GOT3 (cell line): ENCODE measurements at regions not wholly inside any gene's neighbourhood (a gene's known extent, or its start where the extent isn't known, plus 50 kb on each side); places are given as distances from the start of the nearest gene placed in this dataset.
"Not testable (repeated sequence)": the region's sequence is repeated elsewhere in the genome, so short reads cannot be mapped to it uniquely, and the experiment has no call there.

Experiments used
- DNase-seq: peaks from one replicate; lab custom pipeline; 2025; ENCODE audit warnings: mixed read lengths; lab: John Stamatoyannopoulos, UW

DNA sequence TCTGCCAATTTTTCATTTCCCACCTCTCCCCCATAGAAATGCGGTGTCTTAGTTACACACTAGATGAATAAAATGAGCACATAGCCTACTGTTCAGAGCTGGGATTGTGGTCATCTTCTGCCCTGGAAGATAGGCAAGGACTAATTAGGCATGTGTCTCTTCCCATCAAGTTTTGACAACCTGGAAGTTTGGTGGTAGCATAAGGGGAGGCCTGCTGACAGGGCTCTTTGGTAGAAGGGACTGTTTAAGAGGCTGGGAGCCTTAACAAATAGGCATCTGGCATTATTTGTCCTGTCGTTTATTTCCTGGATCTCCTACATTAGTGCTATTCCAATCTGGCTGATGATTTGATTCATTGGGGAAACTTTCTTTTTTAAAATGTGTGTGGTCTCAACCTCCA is 512.3 kb downstream of the ZNF385D start:
- DNase-seq: no peak

DNA sequence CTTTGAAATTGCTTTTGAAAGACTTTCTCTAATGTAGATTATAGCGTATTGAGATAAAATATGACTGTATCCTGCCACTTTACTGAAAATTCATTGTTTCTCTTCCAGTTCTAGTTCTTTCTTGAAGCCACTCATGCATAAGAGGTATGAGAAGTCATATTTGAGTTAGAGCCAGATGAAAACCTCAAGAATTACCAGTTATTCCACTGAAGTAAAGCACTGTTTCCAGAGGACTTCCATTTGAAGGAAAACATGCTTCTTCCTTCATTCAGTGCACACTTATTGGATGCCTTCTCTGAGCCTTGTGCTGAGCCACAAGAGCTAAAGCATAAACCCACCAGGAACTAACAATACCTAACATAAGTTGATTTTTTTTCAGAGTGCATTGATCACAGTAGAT is 513.4 kb downstream of the ZNF385D start:
- DNase-seq: no peak

DNA sequence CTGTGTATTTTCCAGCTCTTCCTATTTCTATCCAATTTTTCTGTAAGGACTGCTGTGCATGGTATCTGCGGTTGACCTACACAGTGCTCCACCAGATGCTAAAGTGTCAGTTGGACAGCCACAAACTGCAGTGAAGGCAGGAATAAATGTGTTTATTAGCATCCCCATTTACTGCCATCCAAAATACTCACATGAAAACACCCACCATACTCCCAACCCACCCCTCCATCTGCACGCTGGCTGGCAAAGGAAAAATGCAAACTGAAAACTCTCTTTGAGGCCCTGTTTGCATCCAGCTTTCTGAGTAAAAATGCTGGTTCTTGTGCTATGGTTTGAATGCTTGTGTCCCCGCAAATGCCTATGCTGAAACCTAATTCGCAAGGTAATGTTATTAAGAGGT is 515.5 kb downstream of the ZNF385D start:
- DNase-seq: no peak

DNA sequence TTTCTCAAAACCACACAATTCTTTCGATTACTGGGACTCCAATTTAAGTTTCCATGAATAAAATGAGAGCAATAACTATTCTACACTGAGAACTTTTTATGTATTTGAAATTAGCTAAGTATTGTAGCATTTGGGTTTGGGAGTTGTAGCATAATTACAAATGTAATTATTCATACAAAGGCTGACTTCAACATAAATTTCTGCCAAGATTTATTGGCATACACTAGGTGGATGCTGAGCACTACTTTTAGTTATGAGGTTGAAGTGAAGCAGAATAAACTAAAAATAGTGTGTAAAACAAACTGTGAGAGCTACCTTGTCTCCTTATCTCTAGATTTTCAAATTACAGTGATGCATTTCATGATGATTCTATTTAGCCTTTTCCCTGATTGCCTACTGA is 516.1 kb downstream of the ZNF385D start:
- no peak for DNase-seq

DNA sequence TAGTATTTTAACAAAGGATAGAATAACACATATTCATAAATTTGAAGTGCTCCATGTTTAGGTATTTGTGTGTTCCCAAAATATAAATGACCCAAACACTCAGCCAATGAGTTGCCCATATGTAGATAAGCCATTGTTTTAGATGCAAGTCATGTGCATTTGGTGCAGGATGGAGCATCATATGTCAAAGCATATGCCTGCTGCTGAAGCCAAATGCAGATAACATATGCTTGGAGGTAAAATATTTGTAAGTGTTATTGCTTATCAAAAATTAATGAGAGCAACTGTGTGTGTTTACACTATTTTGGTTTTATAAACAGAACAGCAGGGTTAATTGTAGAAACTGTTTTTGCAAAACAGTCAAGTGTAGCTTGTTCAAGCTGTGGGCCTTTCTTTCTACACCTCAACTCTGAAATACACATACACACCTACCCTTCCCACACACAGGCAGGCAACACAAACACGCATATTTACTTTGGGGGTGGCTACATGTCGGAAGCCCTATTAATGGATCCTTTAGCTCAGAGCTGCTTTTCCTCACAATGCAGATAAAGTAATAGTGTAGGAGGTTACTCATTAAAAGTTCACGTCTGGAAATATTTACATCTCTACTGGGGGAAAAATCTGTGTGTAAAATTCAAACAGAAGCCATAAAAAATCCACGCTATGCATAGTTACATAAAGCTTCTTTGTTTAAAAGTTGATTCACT is 521.4 kb downstream of the ZNF385D start:
- DNase-seq: no peak

DNA sequence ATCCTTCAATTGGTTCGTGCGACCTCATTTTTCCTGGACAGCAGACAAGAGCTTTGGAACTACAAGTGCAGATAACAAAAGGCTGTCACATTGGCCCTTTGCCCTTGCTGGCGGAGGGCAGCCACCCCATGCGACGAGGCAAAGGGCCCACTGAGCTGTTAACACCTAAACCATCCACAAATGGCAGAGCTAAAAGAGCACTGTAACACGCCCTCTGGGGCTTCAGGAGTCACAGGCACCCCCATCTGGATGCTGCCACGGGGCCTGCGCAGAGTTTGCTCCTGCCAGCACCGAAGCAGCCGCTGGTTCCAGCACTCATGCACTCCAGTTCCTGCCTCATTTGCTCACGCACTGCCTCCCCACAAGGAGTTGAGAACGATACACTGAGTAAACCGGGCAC is 524.9 kb downstream of the ZNF385D start:
- DNase-seq: no peak

DNA sequence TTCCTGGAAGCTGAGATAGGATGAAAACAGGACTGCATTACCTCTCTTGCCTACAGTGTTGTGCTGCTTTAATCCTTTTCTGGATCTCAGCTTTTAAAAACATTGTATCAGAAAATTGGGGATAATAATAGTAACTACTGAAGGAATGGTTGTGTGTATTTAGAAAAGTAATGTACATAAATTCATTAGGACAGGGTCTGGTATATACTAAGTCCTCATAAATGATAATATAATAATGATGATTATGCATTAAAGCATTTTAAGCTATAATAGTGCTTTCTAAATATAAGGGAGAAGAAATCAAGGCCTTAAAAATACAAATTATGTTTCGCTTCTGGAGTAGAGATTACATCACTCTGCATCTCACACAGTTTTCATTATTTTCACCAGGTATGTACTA is 530.1 kb downstream of the ZNF385D start:
- no peak for DNase-seq

DNA sequence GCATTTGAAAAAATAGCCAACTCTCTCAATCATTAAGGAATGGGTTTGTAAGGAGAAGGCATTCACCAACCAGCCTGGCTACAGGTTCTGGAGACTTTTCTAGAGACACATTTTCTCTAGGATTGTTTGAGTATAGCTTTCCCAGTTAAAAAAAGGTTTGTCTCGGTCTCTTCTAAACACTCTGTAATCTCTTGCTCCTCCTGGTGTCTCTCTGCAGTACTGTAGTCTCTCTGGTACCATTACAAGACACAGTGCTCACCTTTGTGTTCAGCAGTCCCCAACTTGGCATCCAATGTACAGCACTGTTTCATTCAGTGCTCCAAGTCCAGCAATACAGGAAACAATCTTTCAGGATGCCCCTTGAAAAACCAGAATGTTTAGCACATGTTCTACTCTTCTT is 534.4 kb downstream of the ZNF385D start:
- no peak for DNase-seq

DNA sequence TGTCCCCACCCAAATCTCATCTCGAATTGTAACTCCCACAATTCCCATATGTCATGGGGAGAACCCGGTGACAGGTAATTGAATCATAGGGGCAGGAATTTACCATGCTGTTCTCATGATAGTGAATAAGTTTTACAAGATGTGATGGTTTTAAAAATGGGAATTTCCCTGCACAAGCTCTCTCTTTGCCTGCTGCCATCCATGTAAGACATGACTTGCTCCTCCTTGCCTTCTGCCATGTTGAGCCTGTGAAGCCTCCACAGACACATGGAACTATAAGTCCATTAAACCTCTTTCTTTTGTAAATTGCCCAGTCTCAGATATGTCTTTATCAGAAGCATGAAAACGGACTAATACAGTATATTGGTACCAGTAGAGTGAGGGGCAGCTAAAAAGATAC is 546.9 kb downstream of the ZNF385D start:
- not testable (repeated sequence) for DNase-seq

DNA sequence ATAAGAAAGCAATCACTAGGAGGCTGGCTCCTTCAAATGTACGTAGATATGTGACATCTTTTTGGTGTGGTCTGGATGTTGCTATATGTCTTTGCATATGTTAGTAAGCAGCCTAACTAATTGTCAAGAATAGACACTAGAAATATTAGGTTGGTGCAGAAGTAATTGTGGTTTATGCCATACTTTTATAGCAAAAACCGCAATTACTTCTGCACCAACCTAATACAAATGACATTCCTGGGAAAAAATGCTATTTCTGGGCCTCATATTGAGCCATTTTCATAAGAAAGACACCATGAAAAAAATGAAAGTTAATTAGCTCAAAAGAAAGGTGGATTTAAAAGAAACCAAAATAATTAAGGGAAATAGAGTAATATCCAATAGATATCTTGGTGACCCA is 555.8 kb downstream of the ZNF385D start:
- DNase-seq: no peak

DNA sequence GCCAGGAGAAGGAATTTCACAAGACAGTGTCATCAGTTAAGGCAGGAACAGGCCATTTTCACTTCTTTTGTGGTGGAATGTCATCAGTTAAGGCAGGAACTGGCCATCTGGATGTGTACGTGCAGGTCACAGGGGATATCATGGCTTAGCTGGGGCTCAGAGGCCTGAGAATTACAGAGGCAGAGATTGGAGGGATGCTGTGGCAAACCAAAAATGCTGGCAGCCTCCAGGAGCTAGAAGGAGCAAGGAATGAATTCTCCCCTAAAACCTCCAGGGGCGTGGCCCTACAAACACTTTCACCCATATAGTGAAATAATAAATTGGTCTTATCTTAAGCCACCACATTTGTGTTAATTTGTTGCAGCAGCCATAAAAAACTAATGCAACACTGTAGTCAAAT is 557.0 kb downstream of the ZNF385D start:
- not testable (repeated sequence) for DNase-seq

DNA sequence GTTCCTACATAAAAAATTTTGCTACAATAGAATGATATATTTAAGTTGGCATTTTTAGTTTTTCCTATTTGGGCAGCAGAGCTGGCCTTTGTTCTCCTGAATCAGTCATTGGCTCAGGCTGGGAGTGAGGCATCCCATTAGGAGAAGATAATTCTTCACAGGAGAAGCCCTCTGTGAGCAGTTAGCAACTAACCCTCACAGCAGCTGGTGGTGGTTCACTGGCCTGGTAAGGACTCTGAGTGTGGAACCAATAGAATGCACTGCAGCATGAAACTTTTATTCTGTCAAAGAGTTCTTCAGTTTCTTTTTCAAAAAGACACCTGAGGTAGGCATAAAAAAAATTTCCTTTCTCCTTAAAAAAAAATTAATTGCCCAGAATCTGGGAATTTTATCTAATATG is 562.6 kb downstream of the ZNF385D start:
- no peak for DNase-seq

DNA sequence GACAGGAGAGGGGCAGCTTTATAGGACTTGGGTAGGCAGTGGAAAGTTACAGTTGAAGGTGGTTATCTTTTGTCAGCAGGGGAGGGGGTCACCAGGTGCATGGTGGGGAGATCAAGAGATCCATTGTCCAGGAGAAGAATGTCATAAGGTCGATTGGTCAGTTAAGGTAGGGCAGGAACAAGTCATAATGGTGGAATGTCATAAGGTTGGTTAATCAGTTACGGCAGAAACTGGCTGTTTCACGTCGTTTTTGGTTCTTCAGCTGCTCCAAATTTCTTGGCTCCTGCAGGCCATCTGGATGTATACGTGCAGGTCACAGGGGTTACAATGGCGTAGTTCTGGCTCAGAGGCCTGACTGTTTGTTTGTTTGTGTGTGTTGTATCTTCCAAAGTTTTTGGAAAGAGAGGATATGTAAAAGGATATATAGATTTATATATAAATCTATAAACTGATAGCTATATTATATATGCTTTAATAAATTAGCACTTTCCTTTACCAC is 565.1 kb downstream of the ZNF385D start:
- DNase-seq: no peak

DNA sequence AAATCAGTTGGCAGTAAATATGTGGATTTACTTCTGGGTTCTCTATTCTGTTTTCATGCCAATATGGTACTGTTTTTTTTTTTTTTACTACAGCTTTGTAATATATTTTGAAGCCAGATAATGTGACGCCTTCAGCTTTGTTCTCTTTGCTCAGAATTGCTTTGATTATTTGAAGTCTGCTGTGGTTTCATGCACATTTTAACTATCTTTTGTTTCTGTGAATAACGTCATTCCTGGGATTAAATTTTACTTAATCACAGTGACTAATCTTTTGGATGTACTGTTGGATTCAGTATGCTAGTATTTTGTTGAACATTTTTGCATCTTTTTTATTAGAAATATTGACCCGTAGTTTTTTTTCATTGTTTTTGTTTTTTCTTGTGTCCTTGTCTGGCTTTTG is 576.5 kb downstream of the ZNF385D start:
- DNase-seq: no peak

DNA sequence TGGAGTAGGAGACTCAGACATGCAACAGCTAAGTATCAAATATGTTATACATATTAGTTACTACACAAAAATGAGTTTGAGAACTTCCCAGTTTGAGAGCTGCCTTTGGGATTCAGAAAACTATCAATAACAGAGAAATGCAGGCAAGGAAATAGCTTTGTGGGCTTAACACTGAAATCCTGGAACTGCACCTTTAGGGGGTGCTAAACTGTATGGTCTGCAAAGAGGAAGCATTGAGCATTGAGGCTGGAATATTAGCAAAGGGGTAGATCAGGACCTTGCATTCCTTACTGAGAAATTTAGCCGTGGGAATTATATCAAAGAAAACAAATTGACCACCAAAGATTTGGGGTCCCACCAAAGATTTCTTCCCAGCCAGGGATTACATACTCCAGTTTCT is 580.0 kb downstream of the ZNF385D start:
- DNase-seq: no peak

DNA sequence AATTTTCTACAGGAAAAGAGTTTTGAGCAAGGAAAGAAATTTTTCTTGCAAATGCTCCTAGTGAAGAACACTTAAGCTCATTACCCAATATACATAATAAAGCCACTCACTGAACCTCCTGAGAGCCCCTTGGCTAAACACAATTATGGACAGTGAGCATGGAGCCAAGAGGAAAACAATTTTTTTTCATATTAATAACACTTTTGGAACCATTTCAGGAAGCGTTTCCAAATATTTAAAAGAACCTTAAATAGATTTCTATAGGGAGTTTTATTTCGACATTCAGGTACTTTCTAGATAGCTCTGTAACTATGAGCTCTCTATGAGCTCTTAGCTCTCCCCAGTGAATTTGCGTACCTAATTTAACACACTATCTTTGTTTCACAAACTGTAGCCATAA is 581.1 kb downstream of the ZNF385D start:
- DNase-seq: no peak

DNA sequence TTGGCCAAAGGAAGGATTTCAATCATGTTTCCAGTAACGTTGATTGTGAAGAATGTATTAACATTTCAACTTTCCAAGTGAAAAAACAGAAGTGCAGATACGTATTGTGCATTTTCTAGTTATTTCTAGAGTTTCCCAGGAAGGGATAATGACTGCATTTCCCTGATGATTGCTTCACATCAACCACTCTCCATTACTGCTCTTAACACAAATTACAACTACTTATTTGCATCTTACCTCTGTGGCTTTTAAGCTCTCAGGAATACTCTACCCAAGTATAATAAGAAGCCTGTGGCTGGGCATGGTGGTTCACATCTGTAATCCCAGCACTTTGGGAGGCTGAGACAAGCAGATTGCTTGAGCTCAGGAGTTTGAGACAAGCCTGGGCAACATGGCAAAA is 582.5 kb downstream of the ZNF385D start:
- DNase-seq: no peak

DNA sequence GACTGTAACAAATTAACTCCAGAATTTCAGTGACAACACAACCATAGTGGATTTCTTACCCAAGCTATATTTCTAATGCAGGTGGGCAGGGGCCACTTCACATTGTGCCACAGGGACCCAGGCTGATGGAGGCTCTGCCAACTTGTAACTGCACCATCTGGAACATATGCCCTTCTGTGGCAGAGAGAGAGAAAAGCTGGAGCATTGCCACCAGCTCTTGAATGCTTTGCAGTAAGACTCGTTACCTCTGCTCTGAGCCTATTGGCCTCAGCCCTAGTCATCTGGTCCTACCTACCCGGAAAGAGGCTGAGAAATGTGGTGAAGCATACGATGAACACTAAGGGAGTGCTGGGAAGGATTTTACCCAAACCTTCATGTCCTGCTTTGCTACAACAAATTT is 587.1 kb downstream of the ZNF385D start:
- no peak for DNase-seq

DNA sequence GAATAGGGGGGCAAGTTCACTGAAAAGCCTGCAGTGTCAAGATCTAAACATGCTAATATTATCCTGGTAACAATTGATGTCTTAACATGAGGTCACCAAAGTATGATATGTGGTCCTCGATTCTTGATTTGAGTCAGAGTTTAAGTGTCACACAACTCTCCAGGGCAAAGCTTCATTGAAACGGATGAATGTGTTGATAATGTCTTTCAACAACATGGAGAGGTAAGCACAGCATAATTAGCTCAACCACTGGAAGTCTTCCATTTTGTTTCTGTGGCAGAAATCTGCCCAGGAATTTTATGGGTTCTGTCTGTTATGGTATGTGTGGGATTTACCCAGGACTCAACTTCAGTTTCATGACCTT is 591.5 kb downstream of the ZNF385D start:
- no peak for DNase-seq

DNA sequence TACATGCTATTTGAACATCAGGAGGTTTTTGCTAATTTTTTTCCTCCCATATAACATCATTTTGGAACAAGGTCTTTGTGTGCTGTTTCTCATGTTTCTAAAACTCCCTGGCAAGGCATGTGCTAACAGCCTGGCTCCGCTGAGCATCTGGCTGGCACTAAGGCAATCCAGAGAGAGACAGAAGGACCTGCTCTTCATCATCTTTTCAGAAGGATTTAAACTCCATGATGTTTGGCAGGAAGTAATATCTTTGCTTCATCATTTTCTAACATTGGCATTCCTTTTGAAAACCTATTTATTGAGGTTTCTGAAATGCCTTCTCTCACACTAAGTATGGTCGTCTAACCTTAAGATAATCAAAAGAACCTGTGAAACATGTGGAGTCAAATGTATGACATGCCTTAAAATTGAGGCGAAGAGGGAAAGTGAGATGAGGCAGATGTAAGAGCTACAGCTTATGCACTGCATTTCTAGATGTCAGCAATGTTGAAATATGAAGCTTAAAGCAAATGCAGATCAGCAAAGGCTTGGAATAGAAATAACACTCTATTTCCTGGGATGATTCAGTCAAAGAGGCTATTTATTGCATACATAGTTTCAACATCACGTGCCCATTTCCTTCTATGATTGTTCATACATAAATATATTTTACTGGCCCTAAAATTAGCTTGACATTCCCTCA is 592.0 kb downstream of the ZNF385D start:
- no peak for DNase-seq

DNA sequence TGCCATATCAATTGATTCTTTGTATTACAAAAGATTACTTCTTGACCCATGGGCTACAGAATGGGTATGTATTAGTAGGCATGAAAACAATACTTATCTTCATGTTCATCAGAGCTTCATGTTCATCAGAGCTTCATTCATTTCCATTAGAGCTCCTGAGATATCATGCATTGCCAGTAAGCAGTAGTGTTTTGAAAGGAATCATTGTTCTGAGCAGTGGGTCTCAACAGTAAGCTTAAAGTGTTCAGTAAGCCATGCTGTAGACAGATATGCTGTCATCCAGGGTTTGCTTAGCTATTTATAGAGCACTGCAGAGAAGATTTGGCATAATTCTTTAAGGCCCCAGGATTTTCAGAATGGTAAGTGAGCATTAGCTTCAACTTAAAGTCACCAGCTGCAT is 596.1 kb downstream of the ZNF385D start:
- no peak for DNase-seq

DNA sequence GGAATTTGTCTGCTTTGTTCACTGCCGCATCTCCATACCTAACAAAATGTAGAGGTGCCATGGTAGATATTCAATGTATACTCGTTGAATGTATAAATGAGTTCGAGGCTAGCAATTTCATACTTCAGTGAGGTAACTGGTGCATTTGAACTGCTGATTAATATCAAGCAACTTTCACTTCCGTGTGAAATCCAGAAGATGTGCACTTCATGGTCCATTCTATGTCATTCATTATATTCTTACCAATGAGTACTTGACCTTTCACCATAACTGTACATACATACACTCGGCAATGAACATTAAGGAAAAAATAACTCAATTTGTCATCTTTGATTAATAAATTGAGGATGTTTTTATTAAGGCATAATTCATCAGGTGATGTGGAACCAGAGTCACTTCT is 598.5 kb downstream of the ZNF385D start:
- no peak for DNase-seq

DNA sequence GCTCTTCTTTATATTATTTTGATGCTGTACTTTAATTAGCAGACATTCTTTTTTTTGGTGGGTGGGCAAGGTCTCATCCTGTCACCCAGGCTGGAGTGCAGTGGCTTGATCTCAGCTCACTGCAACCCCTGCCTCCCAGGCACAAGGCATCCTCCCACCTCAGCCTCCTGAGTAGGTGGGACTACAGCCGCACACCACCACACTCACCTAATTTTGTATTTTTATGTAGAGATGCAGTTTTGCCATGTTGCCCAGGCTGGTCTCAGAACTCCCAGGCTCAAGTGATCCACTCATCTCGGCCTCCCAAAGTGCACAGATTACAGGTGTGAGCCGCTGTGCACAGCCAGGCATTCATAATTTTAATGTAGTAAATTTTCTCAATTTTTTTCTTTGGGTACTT is 608.1 kb downstream of the ZNF385D start:
- no peak for DNase-seq

DNA sequence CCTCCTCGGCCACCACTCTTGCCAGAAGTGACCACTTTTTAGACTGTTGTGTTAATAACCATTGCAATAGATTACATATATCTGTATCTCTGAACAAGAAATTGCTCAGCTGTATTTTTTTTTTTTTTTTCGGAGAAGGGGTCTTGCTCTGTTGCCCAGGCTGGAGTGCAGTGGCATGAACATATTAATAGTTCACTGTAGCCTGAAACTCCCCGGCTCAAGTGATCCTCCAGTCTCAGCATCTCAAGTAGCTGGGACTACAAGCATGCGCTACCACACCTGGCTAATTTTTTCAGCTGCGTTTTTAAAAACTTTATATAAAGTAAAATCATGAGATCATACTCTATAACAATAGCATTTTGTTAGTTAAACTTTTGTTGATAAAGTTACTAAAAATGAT is 609.0 kb downstream of the ZNF385D start:
- DNase-seq: no peak
